HepG2 (cell line): ENCODE measurements at regions not wholly inside any gene's neighbourhood (a gene's known extent, or its start where the extent isn't known, plus 50 kb on each side); places are given as distances from the start of the nearest gene placed in this dataset.

ENCODE experiments used
- ATAC-seq: fragments of 200-7000 bp; cut with Tn5 transposase; 3 replicates; pipeline ENCODE4 v1.9.1; 2020; ENCODE audit warnings: mild to moderate bottlenecking, moderate library complexity
- BruUV-seq: library from RNA; stranded (reverse); fragments of 400-500 nt; replicated peaks from 2 replicates; lab custom pipeline; 2021; lab: Mats Ljungman, UMichigan
- CTCF ChIA-PET: fragments of 300-600 bp; formaldehyde crosslinking; extraction: SDS; loops from one replicate; lab custom pipeline; 2021; ENCODE audit warnings: low total read pairs, inconsistent platforms, low intra/inter-chr PET ratio; lab: Yijun Ruan, JAX
- POLR2A ChIA-PET: fragments of 350-600 bp; sonication (Branson Sonifier 250); formaldehyde crosslinking; loops from one replicate; lab custom pipeline; 2020; ENCODE audit warnings: antibody characterized with exemption, inconsistent platforms; lab: Yijun Ruan, JAX
- DNase-seq: peaks from one replicate; pipeline ENCODE4 v3.0.0-alpha.2; 2015; ENCODE audit warnings: low spot score
- FAIRE-seq: peaks from 3 replicates; lab custom pipeline; 2011; peaks lifted over from hg19 to GRCh38; lab: Jason Lieb, UNC
- H2AFZ ChIP-seq: one replicate; pipeline ENCODE4 v1.6.1; 2011; ENCODE audit warnings: low read length, inconsistent platforms
- H3K27ac ChIP-seq: fragments of 300-600 bp; 3 replicates; pipeline ENCODE4 v1.8.0; 2011; ENCODE audit warnings: mixed run types, mild to moderate bottlenecking, mixed read lengths, low read length, inconsistent platforms; ENCODE audit not compliant: insufficient read depth; ENCODE audit errors: extremely low read length
- H3K27me3 ChIP-seq, 2 experiments: fragments of 200-600 bp in 1 of 2; 2 replicates in 1 of 2; 3 replicates in 1 of 2; pipeline versions ENCODE4 v1.6.0 to v1.8.0; 2011; ENCODE audit warnings: low read length in 2 of 2, mild to moderate bottlenecking in 2 of 2, moderate library complexity in 2 of 2, inconsistent platforms in 1 of 2; ENCODE audit not compliant: insufficient read depth in 2 of 2, control insufficient read depth in 1 of 2
- H3K36me3 ChIP-seq, 2 experiments: fragments of 200-600 bp in 1 of 2; replicated peaks in 1 of 2; 2 replicates in 1 of 2; 3 replicates in 1 of 2; pipeline versions ENCODE4 v1.5.1 to v1.8.0; 2011; ENCODE audit warnings: low read length in 2 of 2, inconsistent platforms in 1 of 2; ENCODE audit not compliant: insufficient read depth in 2 of 2, control insufficient read depth in 1 of 2
- H3K4me1 ChIP-seq: 2 replicates; pipeline ENCODE4 v1.5.1; 2012; ENCODE audit warnings: low read length, inconsistent platforms; ENCODE audit not compliant: insufficient read depth
- H3K4me2 ChIP-seq: 2 replicates; pipeline ENCODE4 v1.6.0; 2011; ENCODE audit warnings: low read depth, low read length, inconsistent platforms
- H3K4me3 ChIP-seq, 3 experiments: fragments of 200-600 bp in 1 of 3; sonication (generic), shearing (Covaris generic) in 1 of 3; replicated peaks in 1 of 3; 2 replicates each; pipeline ENCODE4 v1.5.1; 2011 to 2016; ENCODE audit warnings: low read length in 3 of 3, inconsistent platforms in 2 of 3, low read depth in 2 of 3, mild to moderate bottlenecking in 2 of 3, control low read depth in 1 of 3, mixed read lengths in 1 of 3; ENCODE audit not compliant: insufficient read depth in 1 of 3
- H3K79me2 ChIP-seq: one replicate; pipeline ENCODE4 v1.6.1; 2011; ENCODE audit warnings: low read length, inconsistent platforms; ENCODE audit not compliant: insufficient read depth
- H3K9ac ChIP-seq: 2 replicates; pipeline ENCODE4 v1.6.0; 2011; ENCODE audit warnings: mild to moderate bottlenecking, low read depth, low read length, inconsistent platforms; ENCODE audit not compliant: insufficient read depth
- H3K9me3 ChIP-seq: 2 replicates; pipeline ENCODE4 v1.5.1; 2012; ENCODE audit warnings: mild to moderate bottlenecking, low read length
- H4K20me1 ChIP-seq: 2 replicates; pipeline ENCODE4 v1.6.0; 2011; ENCODE audit warnings: inconsistent platforms, mild to moderate bottlenecking, low read length, moderate library complexity; ENCODE audit not compliant: insufficient read depth
- GZF1 ChIP-seq: sonication (generic); formaldehyde crosslinking; IDR thresholded peaks from 2 replicates; pipeline ENCODE4 v1.5.1; 2020; ENCODE audit warnings: mild to moderate bottlenecking, missing genetic modification reagents
- HINFP ChIP-seq: sonication (generic); formaldehyde crosslinking; IDR thresholded peaks from 2 replicates; pipeline ENCODE4 v1.4.0; 2020; ENCODE audit warnings: low read depth, mild to moderate bottlenecking, missing genetic modification reagents
- HMGA1 ChIP-seq: sonication (generic); formaldehyde crosslinking; conservative IDR thresholded peaks from 2 replicates; pipeline ENCODE4 v1.4.0; 2020; ENCODE audit warnings: missing genetic modification reagents
- HNRNPK ChIP-seq: fragments of 200-400 bp; formaldehyde crosslinking; IDR thresholded peaks from 2 replicates; pipeline ENCODE4 v1.6.1; 2018; ENCODE audit warnings: low read length, low read depth, moderate library complexity, mild to moderate bottlenecking; ENCODE audit not compliant: poor library complexity, severe bottlenecking
- MED13 ChIP-seq: sonication (generic); formaldehyde crosslinking; IDR thresholded peaks from 2 replicates; pipeline ENCODE4 v1.5.0; 2020; ENCODE audit warnings: missing genetic modification reagents
- MXD3 ChIP-seq: IDR thresholded peaks from 2 replicates; pipeline ENCODE4 v1.6.1; 2016; ENCODE audit warnings: mild to moderate bottlenecking, missing biosample characterization, missing genetic modification reagents
- ZBTB25 ChIP-seq: IDR thresholded peaks from 2 replicates; pipeline ENCODE4 v1.6.1; 2018; ENCODE audit warnings: missing genetic modification reagents
- ZBTB38 ChIP-seq: sonication (generic); formaldehyde crosslinking; IDR thresholded peaks from 2 replicates; pipeline ENCODE4 v1.5.1; 2020; ENCODE audit warnings: mild to moderate bottlenecking, missing genetic modification reagents
- ZNF790 ChIP-seq: sonication (generic); formaldehyde crosslinking; IDR thresholded peaks from 2 replicates; pipeline ENCODE4 v1.8.0; 2022; ENCODE audit warnings: missing genetic modification reagents, mild to moderate bottlenecking, borderline replicate concordance
- ZNF891 ChIP-seq: sonication (generic); formaldehyde crosslinking; IDR thresholded peaks from 2 replicates; pipeline ENCODE4 v1.5.0; 2020; ENCODE audit warnings: mild to moderate bottlenecking, missing genetic modification reagents
- WGBS: methylation state at CpG from one replicate; pipeline ENCODE4 v1.1.6; 2017; ENCODE audit warnings: low lambda C conversion rate; 5-methylcytosine and 5-hydroxymethylcytosine counted together
- in situ Hi-C: cut with HindIII; loops from 2 replicates; pipeline ENCODE4 v1.10.0; 2017; ENCODE audit warnings: low pct_unique_long_range_greater_than_20kb; ENCODE audit not compliant: extremely low pct_ligation_motif_present
- intact Hi-C: fragments of 100-400 bp; cut with micrococcal nuclease; formaldehyde crosslinking; loops from one replicate; pipeline ENCODE4 v1.10.0; 2022; ENCODE audit not compliant: unreplicated experiment

GRCh38 chr21:33967086-33967571 lies 51.5 kb upstream of the ATP5PO start:
- H3K27ac ChIP-seq: no peak overlapping the region
- ChIA-PET CTCF (no interaction called here), POLR2A (interaction anchor here (0.9 to 1.3 kb wide), 3 partner anchors 9 to 107 kb away, joined by 3 read pairs; no protein-coding TSS in a partner anchor)
- H3K79me2 ChIP-seq: no peaks in the 10 kb centered on the region
- H3K4me1 ChIP-seq: peaks cover 60% of the 10 kb centered on the region
- peaks cover 0 to 2% of the 10 kb centered on the region in 2 experiments; a peak in 1 of 5 replicates for H3K27me3 ChIP-seq
- intact Hi-C loops: no loop called here
- peak; percentile 21 for DNase-seq
- H4K20me1 ChIP-seq: no peaks in the 10 kb centered on the region
- WGBS: 42% methylated on average over 5 of the region's 5 CpGs
- TF ChIP-seq GZF1 (CRISPR knock-in tag): no peak
- no peak for TF ChIP-seq MED13 (CRISPR knock-in tag)
- no peak for TF ChIP-seq HMGA1 (CRISPR knock-in tag)
- no peak for TF ChIP-seq HNRNPK
- no peak for TF ChIP-seq ZNF891 (CRISPR knock-in tag)
- no peak for TF ChIP-seq ZBTB25
- TF ChIP-seq ZNF790 (CRISPR knock-in tag): no peak
- no peak for TF ChIP-seq MXD3 (CRISPR knock-in tag)
- no peak for TF ChIP-seq ZBTB38 (CRISPR knock-in tag)
- TF ChIP-seq HINFP: no peak
- BruUV-seq: no TSS peak
- H3K4me3 ChIP-seq: no peak overlapping the region
- 0 out of 2 replicates have a peak overlapping the region, but pooled peaks have one; percentile 3 for H3K4me2 ChIP-seq
- H3K9me3 ChIP-seq: no peaks in the 10 kb centered on the region
- in situ Hi-C loops: no loop called here
- FAIRE-seq: no peak
- H3K36me3 ChIP-seq: no peaks in the 10 kb centered on the region
- H3K9ac ChIP-seq: no peak overlapping the region
- no peak overlapping the region for H2AFZ ChIP-seq
- no peak for ATAC-seq
